Anterior cingulate cortex (tissue), 58 donors: ENCODE measurements at regions not wholly inside any gene's neighbourhood (a gene's known extent, or its start where the extent isn't known, plus 50 kb on each side); places are given as distances from the start of the nearest gene placed in this dataset.
"Not testable (repeated sequence)": the region's sequence is repeated elsewhere in the genome, so short reads cannot be mapped to it uniquely, and the experiment has no call there.

Experiments
- DNase-seq, 58 donors: peaks; one replicate each; lab custom pipeline; 2025; lab: John Stamatoyannopoulos, UW

- no peak for DNase-seq
Measured at GRCh38 chr12:83886479-83886878, 1026.1 kb downstream of the SLC6A15 start.

DNA sequence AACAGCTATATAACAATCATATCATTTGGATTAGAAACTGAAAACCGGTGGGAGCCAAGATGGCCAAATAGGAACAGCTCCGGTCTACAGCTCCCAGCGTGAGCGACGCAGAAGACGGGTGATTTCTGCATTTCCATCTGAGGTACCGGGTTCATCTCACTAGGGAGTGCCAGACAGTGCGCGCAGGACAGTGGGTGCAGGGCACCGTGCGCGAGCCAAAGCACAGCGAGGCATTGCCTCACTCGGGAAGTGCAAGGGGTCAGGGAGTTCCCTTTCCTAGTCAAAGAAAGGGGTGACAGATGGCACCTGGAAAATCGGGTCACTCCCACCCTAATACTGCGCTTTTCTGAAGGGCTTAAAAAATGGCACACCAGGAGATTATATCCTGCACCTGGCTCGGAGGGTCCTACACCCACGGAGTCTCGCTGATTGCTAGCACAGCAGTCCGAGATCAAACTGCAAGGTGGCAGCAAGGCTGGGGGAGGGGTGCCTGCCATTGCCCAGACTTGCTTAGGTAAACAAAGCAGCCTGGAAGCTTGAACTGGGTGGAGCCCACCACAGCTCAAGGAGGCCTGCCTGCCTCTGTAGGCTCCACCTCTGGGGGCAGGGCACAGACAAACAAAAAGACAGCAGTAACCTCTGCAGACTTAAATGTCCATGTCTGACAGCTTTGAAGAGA lies 1041.5 kb downstream of the SLC6A15 start:
- DNase-seq: not testable (repeated sequence)

GRCh38 chr12:83866477-83866876 lies 1046.1 kb downstream of the SLC6A15 start:
- DNase-seq: peak in 2 of 58 donors; percentile 1 to 4

- DNase-seq: no peak
Measured at GRCh38 chr12:83865431-83865830, 1047.2 kb downstream of the SLC6A15 start.

DNA sequence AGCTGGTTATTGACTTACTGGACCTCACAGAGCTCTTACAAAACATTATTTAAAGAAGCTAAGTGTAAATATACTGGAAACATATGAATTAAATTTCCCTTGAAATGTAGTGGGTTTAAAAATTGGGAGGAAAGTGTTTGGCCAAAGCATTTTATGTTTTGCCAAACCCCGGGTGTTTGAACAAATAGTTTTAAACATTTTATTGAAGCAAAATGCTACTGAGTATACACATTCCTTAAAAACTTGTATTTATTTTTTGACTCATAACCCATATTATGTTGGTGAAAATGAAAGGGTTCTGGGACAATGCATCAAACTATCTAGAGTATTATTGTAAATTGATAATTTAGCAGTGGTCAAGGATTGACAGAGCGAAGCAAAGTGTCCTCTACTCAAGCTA lies 1048.5 kb downstream of the SLC6A15 start:
- no peak for DNase-seq

DNA sequence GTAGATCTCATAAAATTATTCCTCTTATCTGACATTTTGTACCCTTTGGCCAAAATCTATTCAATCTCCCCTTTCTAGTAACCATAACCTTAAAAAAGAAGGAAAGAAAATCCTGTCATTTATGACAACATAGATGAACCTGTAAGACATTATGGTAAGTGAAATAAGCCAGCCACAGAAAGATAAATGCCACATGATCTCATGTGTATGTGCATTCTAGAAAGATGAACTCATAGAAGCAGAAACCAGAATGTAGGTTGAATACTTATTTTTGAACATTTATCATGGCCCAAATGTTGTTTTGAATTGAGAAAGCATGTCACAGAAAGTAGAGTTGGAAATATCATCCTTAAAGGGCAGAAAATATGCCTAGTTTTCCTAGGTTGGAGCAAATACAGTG lies 1053.6 kb downstream of the SLC6A15 start:
- no peak for DNase-seq

GRCh38 chr12:83856803-83857202 lies 1055.8 kb downstream of the SLC6A15 start:
- no peak for DNase-seq

- no peak for DNase-seq
Measured at GRCh38 chr12:83850531-83850930, 1062.1 kb downstream of the SLC6A15 start.

DNA sequence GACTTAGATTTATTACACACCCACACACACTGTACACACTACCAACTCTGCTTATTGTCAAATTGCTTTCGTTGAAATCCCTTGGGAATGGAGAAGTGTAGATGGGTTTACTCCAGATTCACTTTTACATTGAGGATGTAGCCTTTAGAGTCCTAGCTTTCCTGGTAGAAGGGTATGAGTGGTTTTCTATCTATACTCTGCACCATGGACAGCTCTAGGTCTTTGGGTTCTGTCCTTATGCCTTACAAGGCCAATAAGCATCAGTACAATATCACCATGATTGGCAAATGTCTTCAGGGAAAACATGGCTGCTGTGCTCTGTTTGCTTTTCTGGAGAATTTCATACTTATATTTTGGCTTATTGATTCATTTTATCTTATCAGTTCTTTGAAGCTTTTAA lies 1063.9 kb downstream of the SLC6A15 start:
- DNase-seq: no peak

DNA sequence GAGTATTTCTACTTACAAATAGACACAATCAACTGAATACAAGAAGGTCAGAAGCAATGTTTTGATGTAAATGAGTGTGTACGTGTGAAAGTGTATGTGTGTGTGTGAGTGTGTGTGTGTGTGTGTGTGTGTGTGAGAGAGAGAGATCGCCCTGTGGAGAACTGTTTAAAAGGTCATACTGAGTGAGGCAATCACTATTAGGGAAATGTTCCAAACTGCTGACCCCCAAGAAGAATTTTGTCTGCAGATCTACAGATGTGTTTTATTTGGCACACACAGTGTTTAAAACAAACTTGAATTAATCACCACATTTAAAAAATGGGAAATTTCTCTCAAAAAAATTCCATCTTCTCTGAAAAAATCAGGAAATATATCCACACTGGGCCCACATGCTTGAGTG lies 1069.1 kb downstream of the SLC6A15 start:
- no peak for DNase-seq

GRCh38 chr12:83841620-83842019 lies 1071.0 kb downstream of the SLC6A15 start:
- no peak for DNase-seq

DNA sequence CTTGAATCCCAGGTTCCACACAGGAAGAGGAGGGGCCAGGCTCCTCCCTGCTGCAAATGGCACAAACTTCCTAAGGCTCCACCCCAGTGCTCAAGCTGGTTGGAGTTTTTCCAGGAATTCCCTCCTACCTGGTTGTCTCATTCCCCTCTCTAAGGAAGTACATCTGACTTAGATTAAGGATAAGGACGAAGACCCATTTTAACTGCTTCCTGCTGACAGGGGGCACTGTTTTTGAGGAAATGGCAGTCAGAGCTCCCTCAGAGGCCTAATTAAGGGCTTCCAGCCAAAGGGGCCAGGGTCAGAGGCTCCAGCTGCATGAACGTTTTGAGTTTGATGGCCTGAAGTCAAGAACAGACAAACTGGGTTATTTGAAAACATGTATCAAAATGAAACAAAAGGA lies 1084.7 kb downstream of the SLC6A15 start:
- no peak for DNase-seq

GRCh38 chr12:83827193-83827592 lies 1085.4 kb downstream of the SLC6A15 start:
- no peak for DNase-seq

- peak in 8 of 58 donors; percentile 1 to 17 (median 6) for DNase-seq
Measured at GRCh38 chr12:83826112-83826511, 1086.5 kb downstream of the SLC6A15 start.

DNA sequence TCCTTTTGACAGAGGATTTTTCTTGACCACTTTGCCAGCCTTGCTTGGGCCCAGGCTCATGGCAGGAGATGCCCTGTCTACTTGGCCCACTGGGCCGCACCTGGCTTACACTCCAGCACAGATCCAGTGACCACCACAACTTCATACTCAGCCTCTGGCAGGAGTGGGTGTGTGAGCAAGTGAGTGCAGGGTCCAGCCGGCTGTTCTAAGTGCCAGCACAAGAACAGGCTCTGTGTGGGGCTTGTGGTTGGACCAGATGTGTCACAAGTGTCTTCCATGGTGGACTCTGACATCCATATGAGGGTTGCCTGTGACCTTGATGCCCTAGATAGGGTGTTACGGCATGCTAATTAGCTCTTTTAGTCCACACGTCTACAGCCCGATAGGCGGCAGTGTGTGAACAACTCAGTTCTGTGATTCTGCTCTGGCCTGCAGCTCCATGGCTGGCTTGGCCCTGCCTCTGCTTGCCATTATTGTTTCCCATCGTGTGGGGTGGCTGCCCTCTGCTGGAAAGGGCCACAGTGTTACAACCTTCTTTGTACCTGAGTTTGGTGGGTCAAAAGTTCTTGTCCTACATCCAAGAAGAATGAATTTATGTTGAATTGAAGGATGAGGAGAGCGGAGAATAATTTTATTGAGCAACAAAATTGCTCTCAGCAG lies 1089.1 kb downstream of the SLC6A15 start:
- peak in 10 of 58 donors; percentile 3 to 39 (median 13) for DNase-seq

- DNase-seq: no peak
Measured at GRCh38 chr12:83821967-83822366, 1090.6 kb downstream of the SLC6A15 start.

GRCh38 chr12:83818881-83819280 lies 1093.7 kb downstream of the SLC6A15 start:
- DNase-seq: no peak

DNA sequence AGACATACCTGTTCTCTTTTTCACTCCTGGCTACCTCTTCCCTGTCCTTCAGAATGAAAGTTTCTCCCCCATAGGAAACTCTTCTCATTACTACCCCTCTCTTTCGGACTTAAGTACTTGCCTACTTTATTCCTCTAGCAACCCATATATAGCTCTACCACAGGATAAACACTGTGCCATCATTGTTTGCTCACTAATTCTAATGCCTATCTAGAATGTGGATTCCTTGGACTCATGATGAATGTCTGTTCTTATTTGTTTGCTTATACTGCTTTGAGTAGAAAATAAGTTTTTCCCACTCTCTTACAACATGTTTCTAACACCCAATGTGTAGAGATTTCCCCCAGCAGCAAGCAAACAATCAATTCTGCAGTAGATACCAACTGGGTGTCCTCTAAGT lies 1094.9 kb downstream of the SLC6A15 start:
- no peak for DNase-seq

- DNase-seq: no peak
Measured at GRCh38 chr12:83808591-83808990, 1104.0 kb downstream of the SLC6A15 start.

- DNase-seq: no peak
Measured at GRCh38 chr12:83807871-83808270, 1104.7 kb downstream of the SLC6A15 start.

- DNase-seq: no peak
Measured at GRCh38 chr12:83805873-83806272, 1106.7 kb downstream of the SLC6A15 start.

DNA sequence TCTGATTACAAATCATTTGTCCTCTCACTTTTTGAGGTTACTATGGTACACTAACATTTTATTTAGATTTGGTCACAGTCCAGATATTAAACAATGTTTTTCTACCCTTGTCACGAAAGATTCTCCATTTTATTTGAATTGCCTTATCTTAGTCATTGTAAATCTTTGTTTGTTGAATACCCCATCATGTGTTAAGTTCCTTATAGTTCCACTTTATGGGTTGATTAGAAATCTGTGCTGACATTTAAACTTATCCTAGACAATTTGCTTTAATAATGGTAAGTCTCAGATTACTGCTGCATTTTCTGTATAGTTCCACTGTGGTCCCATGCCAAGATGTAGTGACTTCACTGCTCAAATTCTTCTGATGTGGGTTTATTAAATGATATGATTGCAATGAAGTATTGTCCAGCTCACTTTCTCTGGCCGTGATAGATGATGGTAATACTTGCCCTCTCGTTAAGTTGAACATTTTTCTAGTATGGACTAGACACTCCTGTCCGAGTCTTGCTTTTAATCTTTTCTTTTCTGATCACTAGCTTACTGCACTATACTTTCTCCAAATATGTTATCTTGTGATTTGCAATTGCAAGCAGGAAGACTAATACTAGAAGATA lies 1107.3 kb downstream of the SLC6A15 start:
- no peak for DNase-seq
